GM12878 (cell line): ENCODE measurements at regions not wholly inside any gene's neighbourhood (a gene's known extent, or its start where the extent isn't known, plus 50 kb on each side); places are given as distances from the start of the nearest gene placed in this dataset.

Source experiments
- ATAC-seq: fragments of 200-7000 bp; cut with Tn5 transposase; 3 replicates; pipeline ENCODE4 v1.9.1; 2020; ENCODE audit warnings: mild to moderate bottlenecking, moderate library complexity
- BruUV-seq: library from RNA; stranded (reverse); fragments of 400-500 nt; replicated peaks from 2 replicates; lab custom pipeline; 2021; lab: Mats Ljungman, UMichigan
- CTCF ChIA-PET: fragments of 300-600 bp; sonication (Branson Sonifier 250); formaldehyde crosslinking; extraction: SDS; loops from one replicate; lab custom pipeline; 2021; ENCODE audit warnings: inconsistent platforms; lab: Yijun Ruan, JAX
- POLR2A ChIA-PET: fragments of 350-600 bp; formaldehyde crosslinking; extraction: SDS; loops from one replicate; lab custom pipeline; 2021; ENCODE audit warnings: inconsistent platforms; lab: Charles Lee
- RAD21 ChIA-PET: fragments of 300-600 bp; sonication (Branson Sonifier 250); formaldehyde crosslinking; loops from one replicate; lab custom pipeline; 2023; ENCODE audit warnings: antibody characterized with exemption; ENCODE audit not compliant: unreplicated experiment; lab: Charles Lee
- SMC1A ChIA-PET: fragments of 300-600 bp; sonication (Branson Sonifier 250); formaldehyde crosslinking; loops from one replicate; lab custom pipeline; 2023; ENCODE audit not compliant: unreplicated experiment, uncharacterized antibody; lab: Charles Lee
- DNase-seq: peaks from one replicate; pipeline ENCODE4 v3.0.0-alpha.2; 2011; ENCODE audit warnings: low read depth, low spot score
- FAIRE-seq: peaks from 3 replicates; lab custom pipeline; 2011; peaks lifted over from hg19 to GRCh38; lab: Jason Lieb, UNC
- H2AFZ ChIP-seq: 2 replicates; pipeline ENCODE4 v1.6.0; 2011; ENCODE audit warnings: low read depth, low read length, control low read depth; ENCODE audit not compliant: control insufficient read depth
- H3K27ac ChIP-seq: 2 replicates; pipeline ENCODE4 v1.5.1; 2011; ENCODE audit warnings: control low read depth; ENCODE audit not compliant: control insufficient read depth, insufficient read depth
- H3K27me3 ChIP-seq, 2 experiments: replicated peaks in 1 of 2; 2 replicates each; pipeline versions ENCODE4 v1.6.0 to v1.6.1; 2011; ENCODE audit warnings: low read length in 1 of 2; ENCODE audit not compliant: control insufficient read depth in 2 of 2, insufficient read depth in 2 of 2
- H3K36me3 ChIP-seq, 2 experiments: 2 replicates each; pipeline ENCODE4 v1.5.1; 2011; ENCODE audit warnings: low read length in 1 of 2; ENCODE audit not compliant: control insufficient read depth in 2 of 2, insufficient read depth in 2 of 2
- H3K4me1 ChIP-seq: 2 replicates; pipeline ENCODE4 v1.6.1; 2011; ENCODE audit warnings: mild to moderate bottlenecking, low read length, moderate library complexity, mixed read lengths; ENCODE audit not compliant: control insufficient read depth, insufficient read depth
- H3K4me2 ChIP-seq: 2 replicates; pipeline ENCODE4 v1.6.0; 2011; ENCODE audit warnings: control low read depth; ENCODE audit not compliant: control insufficient read depth, insufficient read depth
- H3K4me3 ChIP-seq: fragments of 200-600 bp; sonication (generic); 2 replicates; pipeline ENCODE4 v1.5.1; 2016
- H3K79me2 ChIP-seq: 2 replicates; pipeline ENCODE4 v1.6.0; 2011; ENCODE audit warnings: low read length; ENCODE audit not compliant: control insufficient read depth, insufficient read depth
- H3K9ac ChIP-seq: 2 replicates; pipeline ENCODE4 v1.8.0; 2011; ENCODE audit warnings: low read length, control low read depth, mixed read lengths; ENCODE audit not compliant: control insufficient read depth, insufficient read depth
- H3K9me3 ChIP-seq: replicated peaks from 3 replicates; pipeline ENCODE4 v1.5.1; 2011; ENCODE audit warnings: mild to moderate bottlenecking, low read length; ENCODE audit not compliant: control insufficient read depth, insufficient read depth
- H4K20me1 ChIP-seq: 2 replicates; pipeline ENCODE4 v1.6.0; 2011; ENCODE audit not compliant: control insufficient read depth, insufficient read depth
- CHD2 ChIP-seq: IDR thresholded peaks from 2 replicates; pipeline ENCODE4 v1.6.1; 2011; ENCODE audit warnings: low read depth, low read length, improper control_type of control experiment, borderline replicate concordance
- IKZF1 ChIP-seq: fragments of 450-650 bp; conservative IDR thresholded peaks from 2 replicates; pipeline ENCODE4 v1.6.1; 2017; ENCODE audit warnings: antibody characterized with exemption, mild to moderate bottlenecking
- JUND ChIP-seq: IDR thresholded peaks from 2 replicates; pipeline ENCODE4 v1.6.1; 2012; ENCODE audit warnings: low read depth, mild to moderate bottlenecking, low read length, improper control_type of control experiment, moderate library complexity
- MEF2A ChIP-seq: IDR thresholded peaks from 2 replicates; pipeline ENCODE4 v1.6.1; 2011; ENCODE audit warnings: low read depth, mild to moderate bottlenecking, low read length, moderate library complexity; ENCODE audit not compliant: insufficient read depth
- MEF2B ChIP-seq: fragments of 450-650 bp; IDR thresholded peaks from 2 replicates; pipeline ENCODE4 v1.6.1; 2018; ENCODE audit warnings: mild to moderate bottlenecking, moderate library complexity; ENCODE audit not compliant: partially characterized antibody, poor library complexity, severe bottlenecking
- MTA3 ChIP-seq: IDR thresholded peaks from 2 replicates; pipeline ENCODE4 v1.6.1; 2012; ENCODE audit warnings: low read length, inconsistent platforms, borderline replicate concordance
- PAX5 ChIP-seq: IDR thresholded peaks from 2 replicates; pipeline ENCODE4 v1.6.1; 2011; ENCODE audit warnings: low read depth, low read length, borderline replicate concordance
- POLR2AphosphoS5 ChIP-seq: IDR thresholded peaks from 2 replicates; pipeline ENCODE4 v1.6.1; 2011; ENCODE audit warnings: mild to moderate bottlenecking, low read length, inconsistent platforms
- RUNX3 ChIP-seq: IDR thresholded peaks from 2 replicates; pipeline ENCODE4 v1.6.1; 2012; ENCODE audit warnings: low read length, inconsistent platforms
- SIN3A ChIP-seq: IDR thresholded peaks from 2 replicates; pipeline ENCODE4 v1.6.1; 2012; ENCODE audit warnings: low read depth, low read length, improper control_type of control experiment
- SMARCA5 ChIP-seq: fragments of 450-650 bp; IDR thresholded peaks from 2 replicates; pipeline ENCODE4 v1.6.1; 2017; ENCODE audit warnings: mild to moderate bottlenecking
- SREBF2 ChIP-seq: IDR thresholded peaks from 2 replicates; pipeline ENCODE4 v1.6.1; 2012; ENCODE audit warnings: mild to moderate bottlenecking, low read length
- YBX1 ChIP-seq: fragments of 450-650 bp; IDR thresholded peaks from 2 replicates; pipeline ENCODE4 v1.6.1; 2016; ENCODE audit warnings: antibody characterized with exemption
- ZNF207 ChIP-seq: fragments of 450-650 bp; IDR thresholded peaks from 2 replicates; pipeline ENCODE4 v1.6.1; 2014; ENCODE audit warnings: antibody characterized with exemption, mild to moderate bottlenecking, borderline replicate concordance
- ZNF274 ChIP-seq: IDR thresholded peaks from one replicate; pipeline ENCODE4 v1.8.0; 2011; ENCODE audit not compliant: insufficient read length, insufficient read depth
- WGBS: methylation state at CpG from one replicate; pipeline ENCODE4 v1.1.6; 2016; ENCODE audit warnings: low lambda C conversion rate; ENCODE audit not compliant: insufficient replicate concordance, insufficient coverage; ENCODE audit errors: missing lambda C conversion rate; 5-methylcytosine and 5-hydroxymethylcytosine counted together
- in situ Hi-C: fragments of 300-500 bp; cut with MboI; formaldehyde crosslinking; loops from 9 replicates; pipeline ENCODE4 v1.14.3; 2018; ENCODE audit warnings: mixed read lengths
- intact Hi-C: fragments of 100-400 bp; cut with micrococcal nuclease; formaldehyde crosslinking; loops from one replicate; pipeline ENCODE4 v1.14.2; 2022; ENCODE audit not compliant: unreplicated experiment
- TF ChIP-seq, protein P1 (sequence below): fragments of 450-650 bp; IDR thresholded peaks from 2 replicates; pipeline ENCODE4 v1.6.1; 2014; ENCODE audit warnings: mild to moderate bottlenecking
- TF ChIP-seq, protein P2 (sequence below): fragments of 450-650 bp; IDR thresholded peaks from 2 replicates; pipeline ENCODE4 v1.6.1; 2017; ENCODE audit warnings: mild to moderate bottlenecking, moderate library complexity
- TF ChIP-seq, protein P3 (sequence below): fragments of 450-650 bp; IDR thresholded peaks from 2 replicates; pipeline ENCODE4 v1.6.1; 2017; ENCODE audit warnings: antibody characterized with exemption, mild to moderate bottlenecking, moderate library complexity

DNA sequence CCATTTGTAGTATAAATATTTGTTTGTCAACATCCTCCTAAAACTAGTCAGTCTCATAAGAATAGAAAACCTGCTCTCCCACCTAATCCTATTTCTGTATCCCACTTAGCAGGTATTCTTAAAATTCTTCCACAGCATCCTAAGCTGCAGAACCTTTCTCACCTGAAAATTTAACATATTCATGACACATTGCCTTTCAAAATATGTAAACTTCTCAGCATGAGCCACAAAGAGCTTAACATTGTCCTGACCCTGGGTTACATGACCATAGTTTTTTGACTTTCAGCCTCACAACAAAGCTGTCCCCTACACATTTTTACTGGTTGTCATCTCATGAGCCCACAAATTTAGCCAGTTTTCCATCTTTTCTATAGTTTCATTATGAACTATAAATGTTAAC is 712.1 kb downstream of the LTN1 start (continued):
- no peak for TF ChIP-seq RUNX3
- TF ChIP-seq CHD2: no peak
- TF ChIP-seq PAX5: no peak
- TF ChIP-seq, all 136 proteins: peak for 0

DNA sequence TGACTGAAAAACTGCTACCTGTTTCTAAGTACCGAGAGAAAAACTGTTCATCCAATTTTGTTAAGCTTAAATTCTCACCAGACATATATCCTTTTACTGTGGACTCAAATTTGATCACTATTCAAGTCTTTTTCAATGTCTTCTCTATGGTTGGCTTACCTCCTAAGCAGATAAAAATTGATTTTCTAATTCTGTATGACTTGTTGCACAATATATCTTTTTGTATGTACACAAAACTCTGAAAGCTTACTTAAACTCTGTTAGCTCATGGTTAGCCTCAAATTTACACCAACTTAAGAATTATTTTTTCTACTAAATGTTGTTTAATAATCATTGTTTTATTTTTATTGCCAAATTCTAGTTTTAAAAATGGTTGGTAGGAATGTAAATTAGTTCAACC is 715.4 kb downstream of the LTN1 start:
- ChIA-PET SMC1A (no interaction called here), RAD21 (no interaction called here), POLR2A (no interaction called here), CTCF (no interaction called here)
- Histone ChIP-seq H3K27me3 (no peaks in the 10 kb centered on the region), H3K79me2 (no peaks in the 10 kb centered on the region), H3K9ac (no peak overlapping the region), H3K4me2 (no peak overlapping the region), H3K9me3 (no peaks in the 10 kb centered on the region), H3K4me3 (no peak overlapping the region), H3K4me1 (no peaks in the 10 kb centered on the region), H4K20me1 (no peaks in the 10 kb centered on the region), H2AFZ (no peak overlapping the region), H3K36me3 (no peaks in the 10 kb centered on the region), H3K27ac (no peak overlapping the region)
- no TSS peak for BruUV-seq
- in situ Hi-C loops: no loop called here
- DNase-seq: no peak
- WGBS: 0% methylated on average over 1 of the region's 1 CpG
- ATAC-seq: no peak
- intact Hi-C loops: no loop called here
- no peak for FAIRE-seq
- TF ChIP-seq SREBF2 (no peak), MEF2A (no peak), SIN3A (no peak), JUND (no peak), MTA3 (no peak), SMARCA5 (no peak), ZNF274 (no peak), IKZF1 (no peak), ZNF207 (no peak), MEF2B (no peak), POLR2AphosphoS5 (no peak), CHD2 (no peak), YBX1 (no peak)
- TF ChIP-seq, protein P1, sequence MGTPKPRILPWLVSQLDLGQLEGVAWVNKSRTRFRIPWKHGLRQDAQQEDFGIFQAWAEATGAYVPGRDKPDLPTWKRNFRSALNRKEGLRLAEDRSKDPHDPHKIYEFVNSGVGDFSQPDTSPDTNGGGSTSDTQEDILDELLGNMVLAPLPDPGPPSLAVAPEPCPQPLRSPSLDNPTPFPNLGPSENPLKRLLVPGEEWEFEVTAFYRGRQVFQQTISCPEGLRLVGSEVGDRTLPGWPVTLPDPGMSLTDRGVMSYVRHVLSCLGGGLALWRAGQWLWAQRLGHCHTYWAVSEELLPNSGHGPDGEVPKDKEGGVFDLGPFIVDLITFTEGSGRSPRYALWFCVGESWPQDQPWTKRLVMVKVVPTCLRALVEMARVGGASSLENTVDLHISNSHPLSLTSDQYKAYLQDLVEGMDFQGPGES: no peak
- TF ChIP-seq, protein P2, sequence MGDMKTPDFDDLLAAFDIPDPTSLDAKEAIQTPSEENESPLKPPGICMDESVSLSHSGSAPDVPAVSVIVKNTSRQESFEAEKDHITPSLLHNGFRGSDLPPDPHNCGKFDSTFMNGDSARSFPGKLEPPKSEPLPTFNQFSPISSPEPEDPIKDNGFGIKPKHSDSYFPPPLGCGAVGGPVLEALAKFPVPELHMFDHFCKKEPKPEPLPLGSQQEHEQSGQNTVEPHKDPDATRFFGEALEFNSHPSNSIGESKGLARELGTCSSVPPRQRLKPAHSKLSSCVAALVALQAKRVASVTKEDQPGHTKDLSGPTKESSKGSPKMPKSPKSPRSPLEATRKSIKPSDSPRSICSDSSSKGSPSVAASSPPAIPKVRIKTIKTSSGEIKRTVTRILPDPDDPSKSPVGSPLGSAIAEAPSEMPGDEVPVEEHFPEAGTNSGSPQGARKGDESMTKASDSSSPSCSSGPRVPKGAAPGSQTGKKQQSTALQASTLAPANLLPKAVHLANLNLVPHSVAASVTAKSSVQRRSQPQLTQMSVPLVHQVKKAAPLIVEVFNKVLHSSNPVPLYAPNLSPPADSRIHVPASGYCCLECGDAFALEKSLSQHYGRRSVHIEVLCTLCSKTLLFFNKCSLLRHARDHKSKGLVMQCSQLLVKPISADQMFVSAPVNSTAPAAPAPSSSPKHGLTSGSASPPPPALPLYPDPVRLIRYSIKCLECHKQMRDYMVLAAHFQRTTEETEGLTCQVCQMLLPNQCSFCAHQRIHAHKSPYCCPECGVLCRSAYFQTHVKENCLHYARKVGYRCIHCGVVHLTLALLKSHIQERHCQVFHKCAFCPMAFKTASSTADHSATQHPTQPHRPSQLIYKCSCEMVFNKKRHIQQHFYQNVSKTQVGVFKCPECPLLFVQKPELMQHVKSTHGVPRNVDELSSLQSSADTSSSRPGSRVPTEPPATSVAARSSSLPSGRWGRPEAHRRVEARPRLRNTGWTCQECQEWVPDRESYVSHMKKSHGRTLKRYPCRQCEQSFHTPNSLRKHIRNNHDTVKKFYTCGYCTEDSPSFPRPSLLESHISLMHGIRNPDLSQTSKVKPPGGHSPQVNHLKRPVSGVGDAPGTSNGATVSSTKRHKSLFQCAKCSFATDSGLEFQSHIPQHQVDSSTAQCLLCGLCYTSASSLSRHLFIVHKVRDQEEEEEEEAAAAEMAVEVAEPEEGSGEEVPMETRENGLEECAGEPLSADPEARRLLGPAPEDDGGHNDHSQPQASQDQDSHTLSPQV: no peak
- TF ChIP-seq, protein P3, sequence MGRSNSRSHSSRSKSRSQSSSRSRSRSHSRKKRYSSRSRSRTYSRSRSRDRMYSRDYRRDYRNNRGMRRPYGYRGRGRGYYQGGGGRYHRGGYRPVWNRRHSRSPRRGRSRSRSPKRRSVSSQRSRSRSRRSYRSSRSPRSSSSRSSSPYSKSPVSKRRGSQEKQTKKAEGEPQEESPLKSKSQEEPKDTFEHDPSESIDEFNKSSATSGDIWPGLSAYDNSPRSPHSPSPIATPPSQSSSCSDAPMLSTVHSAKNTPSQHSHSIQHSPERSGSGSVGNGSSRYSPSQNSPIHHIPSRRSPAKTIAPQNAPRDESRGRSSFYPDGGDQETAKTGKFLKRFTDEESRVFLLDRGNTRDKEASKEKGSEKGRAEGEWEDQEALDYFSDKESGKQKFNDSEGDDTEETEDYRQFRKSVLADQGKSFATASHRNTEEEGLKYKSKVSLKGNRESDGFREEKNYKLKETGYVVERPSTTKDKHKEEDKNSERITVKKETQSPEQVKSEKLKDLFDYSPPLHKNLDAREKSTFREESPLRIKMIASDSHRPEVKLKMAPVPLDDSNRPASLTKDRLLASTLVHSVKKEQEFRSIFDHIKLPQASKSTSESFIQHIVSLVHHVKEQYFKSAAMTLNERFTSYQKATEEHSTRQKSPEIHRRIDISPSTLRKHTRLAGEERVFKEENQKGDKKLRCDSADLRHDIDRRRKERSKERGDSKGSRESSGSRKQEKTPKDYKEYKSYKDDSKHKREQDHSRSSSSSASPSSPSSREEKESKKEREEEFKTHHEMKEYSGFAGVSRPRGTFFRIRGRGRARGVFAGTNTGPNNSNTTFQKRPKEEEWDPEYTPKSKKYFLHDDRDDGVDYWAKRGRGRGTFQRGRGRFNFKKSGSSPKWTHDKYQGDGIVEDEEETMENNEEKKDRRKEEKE: no peak
